ENCODE measurements at regions not wholly inside any gene's neighbourhood (a gene's known extent, or its start where the extent isn't known, plus 50 kb on each side); places are given as distances from the start of the nearest gene placed in this dataset.

DNA sequence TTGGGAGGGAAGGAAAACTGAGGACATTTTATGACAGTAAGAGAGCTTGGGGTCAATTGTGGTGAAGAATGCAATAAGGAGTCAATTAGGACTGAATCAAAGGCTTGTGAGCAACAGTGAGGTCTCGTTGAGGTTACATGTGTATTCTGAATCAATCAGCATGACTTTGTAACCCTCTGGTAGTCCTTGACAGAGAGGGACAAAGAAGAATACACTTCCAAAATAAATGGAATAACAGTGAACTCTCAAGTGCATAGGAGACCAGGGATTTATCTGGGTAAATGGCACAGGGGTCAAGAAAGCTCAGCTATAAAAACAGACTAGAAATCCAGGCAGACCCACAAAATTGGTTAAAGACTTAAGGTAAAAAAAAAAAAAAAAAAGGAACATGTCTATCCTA is 85.1 kb upstream of the NAV3 start:
- no peaks in the 10 kb centered on the region for H3K36me3 ChIP-seq (ENCODE audit: insufficient read depth, low read length)
- TF ChIP-seq, protein P1, sequence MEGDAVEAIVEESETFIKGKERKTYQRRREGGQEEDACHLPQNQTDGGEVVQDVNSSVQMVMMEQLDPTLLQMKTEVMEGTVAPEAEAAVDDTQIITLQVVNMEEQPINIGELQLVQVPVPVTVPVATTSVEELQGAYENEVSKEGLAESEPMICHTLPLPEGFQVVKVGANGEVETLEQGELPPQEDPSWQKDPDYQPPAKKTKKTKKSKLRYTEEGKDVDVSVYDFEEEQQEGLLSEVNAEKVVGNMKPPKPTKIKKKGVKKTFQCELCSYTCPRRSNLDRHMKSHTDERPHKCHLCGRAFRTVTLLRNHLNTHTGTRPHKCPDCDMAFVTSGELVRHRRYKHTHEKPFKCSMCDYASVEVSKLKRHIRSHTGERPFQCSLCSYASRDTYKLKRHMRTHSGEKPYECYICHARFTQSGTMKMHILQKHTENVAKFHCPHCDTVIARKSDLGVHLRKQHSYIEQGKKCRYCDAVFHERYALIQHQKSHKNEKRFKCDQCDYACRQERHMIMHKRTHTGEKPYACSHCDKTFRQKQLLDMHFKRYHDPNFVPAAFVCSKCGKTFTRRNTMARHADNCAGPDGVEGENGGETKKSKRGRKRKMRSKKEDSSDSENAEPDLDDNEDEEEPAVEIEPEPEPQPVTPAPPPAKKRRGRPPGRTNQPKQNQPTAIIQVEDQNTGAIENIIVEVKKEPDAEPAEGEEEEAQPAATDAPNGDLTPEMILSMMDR (IDR thresholded peaks at IDR 0.05; ENCODE audit: extremely low read depth, low read depth, low read length): no peak
- no peak overlapping the region for H3K27ac ChIP-seq (ENCODE audit: low read depth, low read length)
- DNase-seq (ENCODE audit: insufficient read length, low spot score, missing footprints): no peak
- H3K9me3 ChIP-seq (ENCODE audit: low read depth, low read length): no peaks in the 10 kb centered on the region
- H3K79me2 ChIP-seq (ENCODE audit: insufficient read depth, low read length): no peaks in the 10 kb centered on the region
- H3K27me3 ChIP-seq (ENCODE audit: insufficient read depth, low read length): no peaks in the 10 kb centered on the region
- H3K4me3 ChIP-seq (ENCODE audit: insufficient read depth, low read length): no peak overlapping the region
- H4K20me1 ChIP-seq (ENCODE audit: insufficient read depth, low read length): no peaks in the 10 kb centered on the region
- no peak overlapping the region for H2AFZ ChIP-seq (ENCODE audit: low read length)
- H3K4me2 ChIP-seq (ENCODE audit: insufficient read depth, low read length): no peak overlapping the region
- no peaks in the 10 kb centered on the region for H3K4me1 ChIP-seq (ENCODE audit: insufficient read depth, low read length)

GRCh38 chr12:77742631-77743030 is 88.1 kb upstream of the NAV3 start:
- Histone ChIP-seq H3K4me1 (ENCODE audit: insufficient read depth, low read length) (no peaks in the 10 kb centered on the region), H4K20me1 (ENCODE audit: insufficient read depth, low read length) (no peaks in the 10 kb centered on the region), H3K4me3 (ENCODE audit: insufficient read depth, low read length) (no peak overlapping the region), H3K36me3 (ENCODE audit: insufficient read depth, low read length) (no peaks in the 10 kb centered on the region), H3K27ac (ENCODE audit: low read depth, low read length) (no peak overlapping the region), H3K9me3 (ENCODE audit: low read depth, low read length) (no peaks in the 10 kb centered on the region), H3K27me3 (ENCODE audit: insufficient read depth, low read length) (no peaks in the 10 kb centered on the region), H2AFZ (ENCODE audit: low read length) (no peak overlapping the region), H3K79me2 (ENCODE audit: insufficient read depth, low read length) (no peaks in the 10 kb centered on the region), H3K4me2 (ENCODE audit: insufficient read depth, low read length) (no peak overlapping the region)
- no peak for DNase-seq (ENCODE audit: insufficient read length, low spot score, missing footprints)
- TF ChIP-seq, protein P1 (IDR thresholded peaks at IDR 0.05; ENCODE audit: extremely low read depth, low read depth, low read length): no peak

DNA sequence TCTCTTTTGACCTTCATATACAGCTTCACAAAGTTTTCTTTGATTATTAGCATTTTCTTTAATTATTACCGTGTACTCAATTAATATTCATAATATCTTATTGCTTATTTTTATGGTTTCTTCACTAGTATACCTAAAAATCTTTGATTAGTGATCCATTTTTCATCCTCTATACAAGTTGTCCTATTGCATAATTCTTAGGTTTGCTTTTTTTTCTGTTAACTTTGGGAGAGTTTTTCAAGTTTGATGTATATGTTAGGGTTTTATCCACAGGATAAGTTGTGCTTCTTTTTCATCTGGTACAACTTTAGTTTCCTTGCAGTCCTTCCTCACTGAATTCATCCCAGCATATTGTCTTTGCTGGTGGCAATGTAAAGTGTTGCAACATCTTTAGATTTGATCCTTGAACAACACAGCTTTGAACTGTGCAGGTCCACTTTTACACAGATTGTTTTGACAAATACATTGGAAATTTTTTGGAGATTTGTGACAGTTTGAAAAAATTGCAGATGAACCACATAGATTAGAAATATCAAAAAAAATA is 88.6 kb upstream of the NAV3 start:
- Histone ChIP-seq H2AFZ (ENCODE audit: low read length) (no peak overlapping the region), H3K79me2 (ENCODE audit: insufficient read depth, low read length) (no peaks in the 10 kb centered on the region), H4K20me1 (ENCODE audit: insufficient read depth, low read length) (no peaks in the 10 kb centered on the region), H3K27me3 (ENCODE audit: insufficient read depth, low read length) (no peaks in the 10 kb centered on the region), H3K27ac (ENCODE audit: low read depth, low read length) (no peak overlapping the region), H3K4me3 (ENCODE audit: insufficient read depth, low read length) (no peak overlapping the region), H3K4me1 (ENCODE audit: insufficient read depth, low read length) (no peaks in the 10 kb centered on the region), H3K9me3 (ENCODE audit: low read depth, low read length) (no peaks in the 10 kb centered on the region), H3K4me2 (ENCODE audit: insufficient read depth, low read length) (no peak overlapping the region), H3K36me3 (ENCODE audit: insufficient read depth, low read length) (no peaks in the 10 kb centered on the region)
- TF ChIP-seq, protein P1 (IDR thresholded peaks at IDR 0.05; ENCODE audit: extremely low read depth, low read depth, low read length): no peak
- DNase-seq (ENCODE audit: insufficient read length, low spot score, missing footprints): no peak

DNA sequence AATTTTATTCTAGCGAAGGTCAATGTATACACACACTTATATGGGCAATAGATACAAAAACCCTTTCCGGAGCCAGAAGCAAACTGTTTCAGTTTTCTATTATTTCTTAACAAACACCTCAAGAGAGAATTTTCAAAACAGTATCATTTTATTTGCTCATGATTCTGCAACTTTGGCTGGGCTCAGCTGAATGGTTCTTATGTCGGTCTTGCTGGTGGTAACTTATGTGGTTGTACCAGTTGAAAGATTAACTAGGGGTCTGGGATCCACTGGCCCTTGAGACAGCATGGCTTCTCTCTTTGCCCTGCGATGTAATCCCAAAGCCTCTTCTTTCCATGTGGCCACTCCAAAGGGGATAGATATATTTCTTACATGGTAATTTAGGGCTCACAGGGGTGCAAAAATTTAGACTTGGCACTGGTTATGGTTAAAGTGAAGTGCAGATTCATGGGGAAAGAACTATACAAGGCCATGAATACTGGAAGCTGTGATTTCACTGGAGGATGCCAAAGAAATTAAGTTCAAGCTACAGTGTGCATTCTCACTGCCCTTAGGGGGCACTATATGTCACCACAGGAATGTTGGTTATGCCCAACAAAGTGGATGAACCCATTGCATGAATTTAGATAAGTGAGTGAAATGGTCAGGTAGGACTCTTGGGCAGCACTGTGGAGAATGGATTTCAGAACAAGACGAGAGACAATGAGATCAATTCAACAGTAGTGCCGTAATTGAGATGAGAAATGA is 94.3 kb upstream of the NAV3 start:
- no peaks in the 10 kb centered on the region for H3K27me3 ChIP-seq (ENCODE audit: insufficient read depth, low read length)
- TF ChIP-seq, protein P1 (IDR thresholded peaks at IDR 0.05; ENCODE audit: extremely low read depth, low read depth, low read length): no peak
- H3K79me2 ChIP-seq (ENCODE audit: insufficient read depth, low read length): no peaks in the 10 kb centered on the region
- no peak overlapping the region for H3K4me3 ChIP-seq (ENCODE audit: insufficient read depth, low read length)
- H3K9me3 ChIP-seq (ENCODE audit: low read depth, low read length): peaks cover 2% of the 10 kb centered on the region
- H3K36me3 ChIP-seq (ENCODE audit: insufficient read depth, low read length): no peaks in the 10 kb centered on the region
- no peak for DNase-seq (ENCODE audit: insufficient read length, low spot score, missing footprints)
- H3K27ac ChIP-seq (ENCODE audit: low read depth, low read length): no peak overlapping the region
- H3K4me1 ChIP-seq (ENCODE audit: insufficient read depth, low read length): peaks cover 3% of the 10 kb centered on the region
- H4K20me1 ChIP-seq (ENCODE audit: insufficient read depth, low read length): no peaks in the 10 kb centered on the region
- H2AFZ ChIP-seq (ENCODE audit: low read length): no peak overlapping the region
- no peak overlapping the region for H3K4me2 ChIP-seq (ENCODE audit: insufficient read depth, low read length)

Measured in osteoblast (primary cell).